ENCODE measurements at regions not wholly inside any gene's neighbourhood (a gene's known extent, or its start where the extent isn't known, plus 50 kb on each side); places are given as distances from the start of the nearest gene placed in this dataset.

DNA sequence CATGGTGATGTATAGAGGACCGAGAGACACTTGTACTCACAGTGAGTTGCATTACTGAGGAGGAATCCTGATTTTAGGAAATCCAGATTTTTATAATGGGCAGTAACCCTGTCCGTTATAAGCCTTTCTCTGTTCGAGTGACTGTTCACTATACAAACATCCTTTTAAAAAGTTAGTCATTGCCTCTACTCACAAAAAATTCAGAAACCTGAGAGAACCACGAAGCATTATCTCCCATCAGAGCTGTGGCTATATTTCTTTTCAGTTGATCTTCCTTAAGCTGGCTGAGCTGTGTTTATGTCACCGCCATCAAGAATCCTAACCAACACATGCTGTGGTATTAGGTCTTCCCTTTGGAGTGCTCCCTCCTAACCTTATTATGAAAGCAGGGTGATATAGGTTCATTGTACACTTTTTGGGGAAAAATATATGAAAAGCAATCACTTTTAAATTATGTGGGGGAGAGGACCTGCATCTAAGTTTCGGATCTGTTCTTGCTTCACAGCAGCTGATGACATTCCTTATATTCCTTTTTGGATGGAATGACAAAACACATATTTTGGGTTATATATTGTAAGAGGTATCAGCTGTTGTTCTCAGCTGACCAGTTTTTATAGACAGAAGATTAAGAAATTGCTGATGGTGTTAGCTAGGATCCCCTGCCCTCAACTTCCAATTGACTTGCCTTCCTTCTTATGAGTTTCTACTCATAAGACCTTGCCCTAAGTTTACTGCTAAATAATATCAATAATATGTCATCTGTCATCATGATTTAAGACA, 465.9 kb upstream of the RASGRP1 start:
- TF ChIP-seq, protein P1, sequence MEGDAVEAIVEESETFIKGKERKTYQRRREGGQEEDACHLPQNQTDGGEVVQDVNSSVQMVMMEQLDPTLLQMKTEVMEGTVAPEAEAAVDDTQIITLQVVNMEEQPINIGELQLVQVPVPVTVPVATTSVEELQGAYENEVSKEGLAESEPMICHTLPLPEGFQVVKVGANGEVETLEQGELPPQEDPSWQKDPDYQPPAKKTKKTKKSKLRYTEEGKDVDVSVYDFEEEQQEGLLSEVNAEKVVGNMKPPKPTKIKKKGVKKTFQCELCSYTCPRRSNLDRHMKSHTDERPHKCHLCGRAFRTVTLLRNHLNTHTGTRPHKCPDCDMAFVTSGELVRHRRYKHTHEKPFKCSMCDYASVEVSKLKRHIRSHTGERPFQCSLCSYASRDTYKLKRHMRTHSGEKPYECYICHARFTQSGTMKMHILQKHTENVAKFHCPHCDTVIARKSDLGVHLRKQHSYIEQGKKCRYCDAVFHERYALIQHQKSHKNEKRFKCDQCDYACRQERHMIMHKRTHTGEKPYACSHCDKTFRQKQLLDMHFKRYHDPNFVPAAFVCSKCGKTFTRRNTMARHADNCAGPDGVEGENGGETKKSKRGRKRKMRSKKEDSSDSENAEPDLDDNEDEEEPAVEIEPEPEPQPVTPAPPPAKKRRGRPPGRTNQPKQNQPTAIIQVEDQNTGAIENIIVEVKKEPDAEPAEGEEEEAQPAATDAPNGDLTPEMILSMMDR (IDR thresholded peaks at IDR 0.05): no peak
- no peak for TF ChIP-seq ZNF232 (CRISPR knock-in tag; IDR thresholded peaks at IDR 0.05)
- TF ChIP-seq ZNF121 (CRISPR knock-in tag; IDR thresholded peaks at IDR 0.05): no peak
- TF ChIP-seq, protein P2, sequence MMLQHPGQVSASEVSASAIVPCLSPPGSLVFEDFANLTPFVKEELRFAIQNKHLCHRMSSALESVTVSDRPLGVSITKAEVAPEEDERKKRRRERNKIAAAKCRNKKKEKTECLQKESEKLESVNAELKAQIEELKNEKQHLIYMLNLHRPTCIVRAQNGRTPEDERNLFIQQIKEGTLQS (CRISPR knock-in tag; conservative IDR thresholded peaks at IDR 0.05): no peak
- no peak for TF ChIP-seq JUN (CRISPR knock-in tag; IDR thresholded peaks at IDR 0.05)
- TF ChIP-seq ZNF416 (CRISPR knock-in tag; IDR thresholded peaks at IDR 0.05): no peak
- TF ChIP-seq, protein P3, sequence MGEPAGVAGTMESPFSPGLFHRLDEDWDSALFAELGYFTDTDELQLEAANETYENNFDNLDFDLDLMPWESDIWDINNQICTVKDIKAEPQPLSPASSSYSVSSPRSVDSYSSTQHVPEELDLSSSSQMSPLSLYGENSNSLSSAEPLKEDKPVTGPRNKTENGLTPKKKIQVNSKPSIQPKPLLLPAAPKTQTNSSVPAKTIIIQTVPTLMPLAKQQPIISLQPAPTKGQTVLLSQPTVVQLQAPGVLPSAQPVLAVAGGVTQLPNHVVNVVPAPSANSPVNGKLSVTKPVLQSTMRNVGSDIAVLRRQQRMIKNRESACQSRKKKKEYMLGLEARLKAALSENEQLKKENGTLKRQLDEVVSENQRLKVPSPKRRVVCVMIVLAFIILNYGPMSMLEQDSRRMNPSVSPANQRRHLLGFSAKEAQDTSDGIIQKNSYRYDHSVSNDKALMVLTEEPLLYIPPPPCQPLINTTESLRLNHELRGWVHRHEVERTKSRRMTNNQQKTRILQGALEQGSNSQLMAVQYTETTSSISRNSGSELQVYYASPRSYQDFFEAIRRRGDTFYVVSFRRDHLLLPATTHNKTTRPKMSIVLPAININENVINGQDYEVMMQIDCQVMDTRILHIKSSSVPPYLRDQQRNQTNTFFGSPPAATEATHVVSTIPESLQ (CRISPR knock-in tag; IDR thresholded peaks at IDR 0.05): no peak
